Medulla oblongata (tissue), 1 donor: ENCODE measurements at regions not wholly inside any gene's neighbourhood (a gene's known extent, or its start where the extent isn't known, plus 50 kb on each side); places are given as distances from the start of the nearest gene placed in this dataset.

Source experiments
- DNase-seq: peaks from one replicate; pipeline ENCODE4 v3.0.0-alpha.2; 2015; ENCODE audit errors: extremely low spot score

DNA sequence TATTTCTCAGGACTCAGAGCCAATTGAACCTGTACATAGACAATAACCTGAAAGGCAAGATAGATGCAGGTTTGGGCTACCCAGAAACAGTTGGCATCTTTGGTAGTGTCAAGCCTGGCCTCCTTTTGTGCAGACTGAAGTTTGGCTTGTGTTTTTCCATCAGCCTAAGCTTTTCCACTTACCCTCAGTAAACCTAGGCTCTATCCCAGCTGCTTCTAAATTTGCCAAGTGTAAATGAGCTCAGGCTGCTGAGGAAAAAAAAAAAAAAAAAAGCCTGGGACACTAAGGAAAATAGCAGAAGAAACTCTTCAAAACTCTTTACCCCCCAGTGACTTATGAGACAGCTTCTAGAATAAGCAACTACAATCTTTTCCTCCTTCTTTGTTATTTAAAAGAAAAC is 316.3 kb upstream of the SORCS1 start:
- DNase-seq = peak; percentile 6

DNA sequence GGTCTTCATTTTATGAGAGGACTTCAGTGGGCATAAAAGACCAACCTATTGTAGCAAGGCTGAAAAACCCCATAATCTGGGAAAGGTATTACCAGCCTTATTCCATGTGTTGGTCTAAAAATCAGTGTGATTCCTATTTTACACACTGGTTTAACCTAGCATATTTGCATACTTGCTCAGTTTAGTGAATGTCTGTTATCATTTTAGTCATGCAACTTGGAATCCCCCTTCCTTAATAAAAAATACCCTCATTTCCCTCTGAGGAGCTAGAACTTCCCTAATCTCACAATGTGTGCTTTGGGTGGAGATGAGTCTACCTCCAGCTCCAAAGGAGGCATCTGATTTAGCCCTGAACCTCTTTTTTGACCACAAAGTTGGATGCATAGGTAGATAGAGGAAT is 312.8 kb upstream of the SORCS1 start:
- no peak for DNase-seq

DNA sequence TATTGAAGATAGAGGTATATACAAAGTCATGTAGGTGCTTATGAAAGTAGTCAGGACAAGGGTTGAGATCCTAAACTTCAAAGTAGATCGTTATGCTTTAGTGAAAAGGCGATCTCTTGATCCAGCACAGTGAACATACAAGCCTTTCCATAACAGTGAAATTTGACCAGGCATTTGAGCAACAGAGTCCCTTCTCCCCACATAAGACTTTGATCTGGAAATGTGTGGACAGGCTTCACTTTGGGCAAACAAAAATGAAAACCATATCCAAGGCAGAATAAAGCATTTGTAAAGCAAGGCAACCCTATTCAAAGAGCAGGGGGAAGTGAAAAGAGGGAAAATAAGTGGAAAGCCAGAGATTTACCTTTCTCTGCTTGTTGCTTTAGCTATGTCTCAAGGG is 311.9 kb upstream of the SORCS1 start:
- no peak for DNase-seq

GRCh38 chr10:107474650-107475049 is 310.1 kb upstream of the SORCS1 start:
- no peak for DNase-seq

- no peak for DNase-seq
Measured at GRCh38 chr10:107473225-107473624, 308.7 kb upstream of the SORCS1 start.

DNA sequence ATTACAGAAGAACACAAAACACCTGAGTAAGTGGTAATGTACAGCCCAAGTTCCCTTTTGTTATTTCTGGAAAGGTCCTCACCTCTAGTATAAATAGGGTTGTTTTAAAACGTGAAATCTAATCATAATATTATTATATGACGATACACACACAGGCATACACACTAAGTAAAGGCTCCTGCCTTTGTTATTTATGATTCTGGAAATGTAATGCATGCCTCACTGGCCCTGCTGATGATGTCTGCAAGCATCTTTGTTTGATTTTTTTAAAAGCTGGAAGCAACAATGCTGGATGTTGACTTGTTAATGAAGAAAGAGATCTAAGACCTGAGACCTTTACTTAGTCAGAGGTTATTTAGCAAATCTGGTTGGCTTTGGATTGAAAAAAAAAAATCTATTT is 307.4 kb upstream of the SORCS1 start:
- DNase-seq = no peak

DNA sequence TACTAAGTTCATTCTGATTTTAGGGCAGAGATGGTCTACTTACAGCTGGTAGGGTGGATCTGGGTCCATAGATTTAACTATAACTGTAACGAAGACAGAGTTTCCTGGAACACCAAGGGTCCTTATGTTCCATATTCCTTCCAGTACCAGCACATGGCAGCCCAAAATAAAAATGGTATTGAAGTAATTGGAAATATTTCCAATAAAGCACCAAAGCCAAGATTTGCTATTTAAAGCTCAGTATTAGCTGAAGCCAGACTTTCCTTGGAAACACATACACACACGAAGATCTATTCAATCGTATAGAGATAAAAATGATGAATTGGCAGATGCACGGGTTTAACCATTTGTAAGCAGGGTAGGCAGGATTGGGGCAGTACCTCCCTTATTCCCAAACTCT is 289.1 kb upstream of the SORCS1 start:
- DNase-seq = no peak

DNA sequence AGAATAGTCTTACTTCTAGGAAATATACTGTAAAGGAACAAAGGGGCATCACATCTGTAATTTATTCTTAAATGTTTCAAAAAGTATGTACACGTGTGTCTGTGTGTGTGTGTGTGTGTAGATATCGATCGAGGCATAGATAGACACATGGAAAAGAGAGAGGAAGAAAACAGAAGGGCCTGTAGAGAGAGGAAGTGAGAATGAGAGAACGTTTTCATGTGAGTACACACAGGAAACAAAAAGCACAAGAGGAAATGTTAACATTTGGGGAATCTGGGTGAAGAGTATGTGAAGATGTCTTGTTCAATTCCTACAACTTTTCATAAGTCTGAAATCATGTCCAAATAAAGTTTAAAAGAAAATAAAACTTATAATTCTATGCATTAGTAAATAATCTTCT is 286.5 kb upstream of the SORCS1 start:
- DNase-seq = peak; percentile 14

DNA sequence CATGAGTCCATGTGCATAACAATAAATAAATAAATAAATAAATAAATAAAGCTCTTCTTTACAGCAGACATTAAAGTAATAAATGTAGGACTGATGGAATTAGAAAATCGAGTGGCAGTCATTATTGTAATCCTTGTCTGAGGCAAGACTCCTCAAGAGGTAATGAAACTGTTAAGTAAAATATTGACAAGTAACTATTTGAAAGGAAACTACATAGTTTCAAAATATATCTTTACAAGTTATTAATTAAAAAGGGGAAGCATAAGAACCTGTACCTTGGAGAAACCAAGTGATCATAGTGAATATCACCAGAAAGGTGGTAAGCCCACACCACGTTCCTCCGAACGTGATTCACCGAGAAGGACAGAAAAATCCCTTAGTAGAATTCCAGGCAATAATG is 285.6 kb upstream of the SORCS1 start:
- no peak for DNase-seq

DNA sequence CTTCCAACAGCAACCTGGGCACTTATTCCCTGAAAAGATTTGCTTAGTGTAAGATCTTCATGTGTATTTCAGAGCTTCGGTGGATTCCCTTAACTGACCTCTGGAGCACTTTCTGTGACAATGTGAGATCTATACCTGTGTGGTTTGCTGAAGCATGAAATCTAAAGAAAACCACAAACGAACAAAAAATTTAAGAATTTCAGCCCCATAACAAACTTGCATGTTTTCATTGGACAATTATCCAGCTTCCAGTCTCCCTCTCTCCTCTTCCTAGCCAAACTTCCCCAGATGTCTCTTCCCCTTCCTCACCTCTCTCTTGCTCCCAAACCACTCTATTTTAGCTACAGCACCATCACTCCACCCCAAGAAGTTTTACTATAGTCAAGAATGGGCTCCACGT is 279.9 kb upstream of the SORCS1 start:
- DNase-seq = no peak

DNA sequence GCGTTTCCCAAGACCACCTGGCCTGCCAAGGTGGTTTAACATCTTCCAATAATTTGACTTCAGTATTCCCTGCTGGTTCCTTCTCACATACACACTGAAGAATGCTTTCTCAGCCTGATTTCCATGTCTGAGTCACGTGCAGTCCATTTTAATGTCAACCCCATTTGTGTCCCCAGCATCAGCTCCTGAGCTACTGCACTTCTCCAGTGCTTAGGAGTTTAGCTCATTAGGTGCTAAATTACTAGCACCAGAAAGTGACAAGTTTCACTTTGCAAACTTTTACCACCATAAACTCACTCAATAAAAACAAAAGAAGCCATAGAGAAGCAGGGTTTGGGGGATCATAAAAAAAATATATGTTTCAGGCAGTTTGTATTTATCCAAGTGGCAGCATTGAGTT is 279.3 kb upstream of the SORCS1 start:
- DNase-seq = no peak

DNA sequence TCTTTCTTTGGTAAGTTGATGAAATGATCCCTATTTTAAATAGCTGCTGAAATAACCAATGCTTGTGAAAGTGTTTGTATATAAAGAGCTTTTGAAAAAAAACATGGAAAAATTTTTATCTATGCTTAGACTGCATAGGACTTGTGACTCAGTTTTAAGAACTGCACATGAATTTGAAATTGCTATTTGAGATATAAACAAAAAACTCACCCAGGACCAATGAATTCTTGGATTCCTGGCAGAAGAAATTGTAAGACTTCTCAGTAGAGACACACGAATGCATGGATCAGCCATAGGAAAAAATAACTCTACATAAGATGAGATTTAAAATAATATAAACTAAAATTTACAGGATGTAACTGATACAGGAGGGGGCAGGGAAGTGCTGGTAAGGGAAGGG is 278.8 kb upstream of the SORCS1 start:
- DNase-seq = no peak

- no peak for DNase-seq
Measured at GRCh38 chr10:107442035-107442505, 277.6 kb upstream of the SORCS1 start.

GRCh38 chr10:107440741-107441140 is 276.2 kb upstream of the SORCS1 start:
- no peak for DNase-seq

- DNase-seq = no peak
Measured at GRCh38 chr10:107437921-107438320, 273.4 kb upstream of the SORCS1 start.

DNA sequence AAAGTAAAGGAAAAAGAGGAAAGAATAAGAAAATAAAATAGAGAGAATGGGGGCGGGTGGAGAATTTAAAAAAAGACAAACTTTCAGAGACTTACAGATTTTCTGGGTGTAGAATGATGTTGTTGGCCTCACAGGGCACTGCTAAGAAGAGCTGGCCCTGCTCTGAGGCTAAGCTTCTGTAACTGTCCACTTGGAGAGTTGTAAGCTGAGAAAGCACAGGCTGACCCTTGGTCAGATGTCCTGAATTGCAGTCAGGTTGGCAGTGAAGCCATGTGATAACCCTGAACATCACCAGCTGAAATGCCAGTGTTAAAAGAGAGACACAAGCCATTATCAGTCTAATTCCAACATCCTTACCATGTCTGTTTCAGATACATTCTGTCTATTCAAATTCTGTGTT is 272.1 kb upstream of the SORCS1 start:
- DNase-seq = no peak

- DNase-seq = no peak
Measured at GRCh38 chr10:107434854-107435253, 270.3 kb upstream of the SORCS1 start.

GRCh38 chr10:107434201-107434600 is 269.7 kb upstream of the SORCS1 start:
- DNase-seq = no peak

DNA sequence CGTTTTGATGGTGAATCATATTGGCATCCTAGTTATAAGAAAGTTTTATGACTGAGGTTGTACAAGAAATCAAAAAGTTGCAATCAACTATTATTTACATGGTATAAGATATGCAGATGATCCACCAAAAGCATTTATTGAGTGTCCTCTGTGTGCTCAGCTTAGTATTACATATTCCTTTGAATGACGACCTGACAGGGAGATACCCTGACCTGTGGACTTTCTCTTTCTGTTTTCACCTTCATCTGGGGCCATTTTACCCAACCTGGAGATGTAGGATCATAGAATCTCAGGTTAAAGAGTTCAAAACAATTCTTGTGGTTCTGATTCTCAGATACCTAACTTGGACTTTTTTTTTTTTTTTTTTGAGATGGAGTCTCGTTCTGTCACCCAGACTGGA is 269.1 kb upstream of the SORCS1 start:
- no peak for DNase-seq

GRCh38 chr10:107430446-107430845 is 265.9 kb upstream of the SORCS1 start:
- no peak for DNase-seq

- no peak for DNase-seq
Measured at GRCh38 chr10:107427016-107427415, 262.5 kb upstream of the SORCS1 start.

- no peak for DNase-seq
Measured at GRCh38 chr10:107425931-107426553, 261.5 kb upstream of the SORCS1 start.

- DNase-seq = no peak
Measured at GRCh38 chr10:107424628-107425027, 260.1 kb upstream of the SORCS1 start.

DNA sequence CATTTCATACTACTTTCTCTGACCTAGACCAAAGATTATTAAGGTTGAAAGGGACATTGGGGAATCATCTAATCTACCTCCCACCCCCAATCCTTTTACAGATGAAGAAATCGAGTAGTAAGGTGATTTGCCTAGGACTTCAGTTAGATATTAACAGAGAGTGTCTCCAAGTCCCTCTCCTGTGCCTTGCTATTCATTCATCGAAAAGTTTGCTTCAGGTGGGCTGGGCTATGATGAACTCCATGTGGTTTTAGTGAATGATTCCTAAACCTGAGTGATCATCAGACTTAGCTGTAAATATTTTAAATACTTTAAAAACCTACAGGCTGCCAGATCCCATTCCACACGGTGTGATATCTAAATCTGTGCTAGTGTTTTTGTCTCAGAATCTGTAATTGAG is 259.4 kb upstream of the SORCS1 start:
- DNase-seq = no peak
